HG02798 (cell line): ENCODE measurements at regions not wholly inside any gene's neighbourhood (a gene's known extent, or its start where the extent isn't known, plus 50 kb on each side); places are given as distances from the start of the nearest gene placed in this dataset.

ENCODE experiments used
- ATAC-seq: cut with Tn5 transposase; IDR thresholded peaks from one replicate; pipeline ENCODE4 v1.9.1; 2021; ENCODE audit warnings: mild to moderate bottlenecking; ENCODE audit not compliant: unreplicated experiment, poor library complexity

DNA sequence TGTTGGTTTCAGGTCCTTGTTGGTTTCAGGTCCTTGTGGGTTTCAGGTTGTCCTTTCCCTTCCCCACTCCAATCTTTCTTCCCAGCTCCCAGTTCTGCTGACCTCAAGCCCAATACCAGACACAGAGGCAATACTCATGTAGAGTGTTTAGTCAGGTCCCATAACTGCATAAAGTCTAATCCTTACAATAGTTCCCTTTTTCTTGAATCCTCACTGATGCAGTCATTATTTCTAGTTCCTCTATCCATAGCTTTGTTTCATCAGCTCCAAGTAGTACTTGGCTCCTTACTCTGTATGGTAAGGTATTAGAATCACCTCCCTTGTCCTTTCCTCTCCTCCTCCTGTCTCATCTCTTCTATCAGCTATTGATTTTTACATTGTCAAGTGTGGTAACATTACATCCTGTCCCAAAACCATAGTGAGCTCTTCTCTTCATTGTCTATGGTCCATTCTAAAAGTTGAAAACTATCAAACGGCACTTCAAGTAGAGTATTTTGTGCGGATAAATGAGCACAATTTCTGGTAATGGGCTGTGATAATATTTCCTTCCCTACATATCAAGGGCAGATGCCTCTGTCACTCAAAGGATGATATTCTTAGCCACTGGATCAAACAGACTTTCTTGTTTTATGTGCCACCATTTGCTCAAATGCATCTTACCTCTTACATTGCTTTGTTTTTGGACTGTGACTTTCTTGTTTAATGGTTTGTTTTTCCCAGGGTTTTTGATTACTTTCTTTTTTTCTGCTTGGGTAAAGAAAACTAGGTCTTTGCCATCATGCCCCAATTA lies 57.2 kb upstream of the JDP2 start:
- no peak for ATAC-seq

DNA sequence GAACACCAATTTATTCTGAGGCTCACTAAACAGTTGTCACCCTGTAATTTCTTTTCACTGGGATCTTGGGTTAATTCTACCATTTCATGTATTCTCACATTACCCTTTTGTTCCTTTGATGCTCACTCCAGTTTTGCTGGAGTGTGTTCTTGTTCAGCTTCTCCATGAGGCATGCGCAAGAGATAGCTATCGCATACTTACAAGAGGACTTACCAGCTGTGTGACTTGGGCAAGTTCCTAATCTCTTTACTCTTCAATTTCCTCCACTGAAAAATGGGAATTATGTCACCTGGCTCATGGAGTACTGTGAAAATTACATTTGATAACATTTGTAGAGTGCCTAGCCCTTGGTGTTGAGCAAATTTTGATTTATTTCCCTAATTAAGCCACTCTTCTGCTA lies 56.5 kb upstream of the JDP2 start:
- no peak for ATAC-seq

DNA sequence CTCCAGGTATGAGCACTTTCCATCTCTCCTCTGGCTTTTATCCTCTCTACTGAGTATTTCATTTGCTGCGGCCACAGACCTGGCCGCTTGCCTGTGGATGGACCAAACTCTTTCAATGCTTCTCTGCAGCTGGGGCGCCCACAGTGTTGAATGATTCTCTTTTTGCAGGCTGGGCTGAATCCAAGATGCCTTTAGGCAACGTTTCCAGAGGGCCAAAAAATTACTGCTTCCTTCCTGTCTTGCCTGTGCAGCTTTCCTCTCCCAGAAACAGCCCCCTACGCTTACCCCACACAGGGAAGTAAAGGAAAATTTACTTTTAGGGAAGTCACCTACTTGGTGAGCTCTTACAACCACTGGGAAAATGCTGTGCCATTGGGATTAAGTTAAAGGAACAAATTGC lies 55.6 kb upstream of the JDP2 start:
- ATAC-seq, result no peak

DNA sequence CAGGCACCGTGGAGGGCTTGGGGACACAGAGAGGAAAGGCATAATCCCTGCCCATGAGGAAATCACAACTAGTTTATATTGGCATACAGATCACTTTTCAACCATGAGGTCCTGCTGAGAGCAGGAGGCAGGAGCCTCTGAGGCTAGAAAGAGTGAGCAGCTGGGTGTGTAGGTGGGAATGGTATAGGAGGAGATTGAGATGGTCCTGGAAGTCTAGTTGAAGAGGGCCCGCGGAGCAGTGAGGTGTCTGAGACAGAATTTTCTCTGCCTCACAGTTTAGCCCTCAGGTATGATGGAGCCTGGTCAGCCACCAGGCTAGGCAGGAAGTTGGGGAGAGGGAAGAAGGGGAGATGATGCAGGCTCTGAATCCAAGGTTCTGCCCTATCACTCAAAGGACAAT lies 54.7 kb upstream of the JDP2 start:
- ATAC-seq, result no peak

DNA sequence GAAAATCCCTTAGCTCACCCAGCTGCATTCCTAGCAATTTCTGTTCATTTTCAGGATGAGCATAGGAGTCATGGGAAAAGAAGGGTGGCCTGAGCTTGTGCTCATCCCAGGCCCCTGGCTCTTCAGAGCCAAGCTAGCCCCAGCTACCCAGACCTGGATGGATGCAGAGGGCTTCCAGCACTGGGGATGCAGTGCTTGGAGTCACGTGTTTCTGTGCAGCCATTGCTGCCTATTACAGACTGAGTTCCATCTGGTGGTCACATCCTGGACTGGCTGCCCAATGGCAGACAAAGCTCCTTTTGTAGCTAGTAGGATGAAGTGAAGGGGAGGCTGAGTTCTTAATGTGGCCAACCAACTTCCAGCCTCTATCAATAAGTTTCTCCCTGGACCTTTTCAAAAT lies 54.2 kb upstream of the JDP2 start:
- no peak for ATAC-seq

DNA sequence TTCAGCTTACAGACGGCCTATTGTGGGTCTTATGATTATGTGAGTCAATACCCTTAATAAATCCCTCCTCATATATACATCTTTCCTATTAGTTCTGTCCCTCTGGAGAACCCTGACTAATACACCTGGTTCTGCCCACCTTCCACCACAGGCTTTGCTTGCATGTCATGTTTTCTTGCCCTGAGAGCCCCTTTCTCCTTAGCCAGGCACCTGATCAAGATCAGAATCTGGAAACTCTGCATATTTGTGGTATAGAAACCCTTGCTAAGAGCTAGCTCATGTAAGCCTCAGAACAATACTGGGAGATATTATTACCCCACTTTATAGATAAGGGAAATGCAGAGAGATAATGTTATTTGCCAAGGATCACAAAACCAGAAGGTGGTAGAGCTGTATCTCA lies 52.9 kb upstream of the JDP2 start:
- no peak for ATAC-seq

DNA sequence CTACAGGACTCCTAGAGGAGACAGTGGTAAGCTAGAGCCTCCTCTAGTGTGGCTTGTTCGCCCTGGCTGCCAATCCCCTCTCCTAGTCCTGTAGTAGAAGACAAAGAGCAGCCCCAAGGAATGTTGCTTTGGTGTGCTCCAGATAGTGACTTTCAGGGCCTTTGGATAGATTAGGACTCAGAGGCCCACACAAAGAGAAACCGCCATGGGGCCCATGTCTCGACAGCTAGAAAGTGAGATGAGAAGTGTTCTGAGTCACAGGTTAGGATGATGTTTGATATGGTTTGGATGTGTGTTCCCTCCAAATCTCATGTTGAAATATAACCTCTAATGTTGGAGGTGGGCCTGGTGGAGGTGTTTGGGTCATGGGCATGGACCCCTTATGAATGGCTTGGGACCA lies 51.8 kb upstream of the JDP2 start:
- no peak for ATAC-seq
